GM23248 (cell line): ENCODE measurements at regions not wholly inside any gene's neighbourhood (a gene's known extent, or its start where the extent isn't known, plus 50 kb on each side); places are given as distances from the start of the nearest gene placed in this dataset.

ENCODE experiments used
- EZH2 ChIP-seq: fragments of 200-600 bp; sonication (generic); IDR thresholded peaks from 2 replicates; pipeline ENCODE4 v1.6.1; 2018; ENCODE audit warnings: antibody characterized with exemption, mild to moderate bottlenecking; ENCODE audit not compliant: insufficient read depth, poor library complexity, severe bottlenecking
- EZH2phosphoT487 ChIP-seq: fragments of 200-600 bp; sonication (generic); IDR thresholded peaks from 2 replicates; pipeline ENCODE4 v1.6.1; 2018; ENCODE audit warnings: antibody characterized with exemption, moderate library complexity, mild to moderate bottlenecking, low read depth; ENCODE audit not compliant: insufficient read depth

GRCh38 chrX:122154019-122154418 lies 1030.1 kb upstream of the GRIA3 start:
- TF ChIP-seq EZH2 (no peak), EZH2phosphoT487 (no peak)
